Kidney epithelial cell (primary cell): ENCODE measurements at regions not wholly inside any gene's neighbourhood (a gene's known extent, or its start where the extent isn't known, plus 50 kb on each side); places are given as distances from the start of the nearest gene placed in this dataset.

ENCODE experiments used
- DNase-seq: peaks from one replicate; pipeline ENCODE4 v3.0.0-alpha.2; 2010; ENCODE audit warnings: low read depth
- H3K27me3 ChIP-seq: 2 replicates; pipeline ENCODE4 v1.6.0; 2011; ENCODE audit warnings: low read length; ENCODE audit not compliant: control insufficient read depth, insufficient read depth
- H3K36me3 ChIP-seq: 2 replicates; pipeline ENCODE4 v1.5.1; 2011; ENCODE audit warnings: low read length; ENCODE audit not compliant: control insufficient read depth, insufficient read depth
- H3K4me3 ChIP-seq: 2 replicates; pipeline ENCODE4 v1.5.1; 2011; ENCODE audit warnings: low read depth, mild to moderate bottlenecking, control low read depth, low read length
- TF ChIP-seq, protein P1 (sequence below): IDR thresholded peaks from 2 replicates; pipeline ENCODE4 v1.5.1; 2011; ENCODE audit warnings: mild to moderate bottlenecking, moderate library complexity, low read length, control low read depth, inconsistent platforms; ENCODE audit not compliant: insufficient read depth, poor library complexity, severe bottlenecking

- Histone ChIP-seq H3K4me3 (no peak overlapping the region), H3K27me3 (no peaks in the 10 kb centered on the region)
- no peak for DNase-seq
These were observed 107.5 kb downstream of the OSR1 start for GRCh38 chr2:19250906-19251305.

DNA sequence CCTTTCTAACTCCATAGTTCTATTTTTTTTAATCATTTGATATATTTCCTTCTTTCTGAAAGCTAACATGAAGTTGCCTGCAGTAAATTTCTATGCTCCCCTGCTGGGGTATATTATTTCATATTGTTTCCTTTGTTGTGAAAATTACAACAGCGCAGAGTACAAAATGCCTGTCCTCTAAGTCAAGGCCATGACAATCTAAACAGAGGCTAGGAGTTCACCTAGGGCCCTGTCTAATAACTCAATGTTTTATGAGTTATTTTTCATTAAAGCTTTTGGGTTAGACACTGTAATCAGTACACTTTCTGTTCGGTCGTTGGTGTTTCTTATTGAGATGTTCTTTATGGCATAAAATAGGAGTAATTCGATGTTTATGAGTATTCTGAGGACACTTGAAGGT is 111.2 kb downstream of the OSR1 start:
- DNase-seq: no peak
- H3K36me3 ChIP-seq: no peaks in the 10 kb centered on the region
- H3K27me3 ChIP-seq: no peaks in the 10 kb centered on the region
- H3K4me3 ChIP-seq: no peak overlapping the region
- TF ChIP-seq, protein P1, sequence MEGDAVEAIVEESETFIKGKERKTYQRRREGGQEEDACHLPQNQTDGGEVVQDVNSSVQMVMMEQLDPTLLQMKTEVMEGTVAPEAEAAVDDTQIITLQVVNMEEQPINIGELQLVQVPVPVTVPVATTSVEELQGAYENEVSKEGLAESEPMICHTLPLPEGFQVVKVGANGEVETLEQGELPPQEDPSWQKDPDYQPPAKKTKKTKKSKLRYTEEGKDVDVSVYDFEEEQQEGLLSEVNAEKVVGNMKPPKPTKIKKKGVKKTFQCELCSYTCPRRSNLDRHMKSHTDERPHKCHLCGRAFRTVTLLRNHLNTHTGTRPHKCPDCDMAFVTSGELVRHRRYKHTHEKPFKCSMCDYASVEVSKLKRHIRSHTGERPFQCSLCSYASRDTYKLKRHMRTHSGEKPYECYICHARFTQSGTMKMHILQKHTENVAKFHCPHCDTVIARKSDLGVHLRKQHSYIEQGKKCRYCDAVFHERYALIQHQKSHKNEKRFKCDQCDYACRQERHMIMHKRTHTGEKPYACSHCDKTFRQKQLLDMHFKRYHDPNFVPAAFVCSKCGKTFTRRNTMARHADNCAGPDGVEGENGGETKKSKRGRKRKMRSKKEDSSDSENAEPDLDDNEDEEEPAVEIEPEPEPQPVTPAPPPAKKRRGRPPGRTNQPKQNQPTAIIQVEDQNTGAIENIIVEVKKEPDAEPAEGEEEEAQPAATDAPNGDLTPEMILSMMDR: no peak

More at GRCh38 chr2:19250906-19251305, 107.5 kb downstream of the OSR1 start:
- no peaks in the 10 kb centered on the region for H3K36me3 ChIP-seq
- TF ChIP-seq, protein P1: no peak

DNA sequence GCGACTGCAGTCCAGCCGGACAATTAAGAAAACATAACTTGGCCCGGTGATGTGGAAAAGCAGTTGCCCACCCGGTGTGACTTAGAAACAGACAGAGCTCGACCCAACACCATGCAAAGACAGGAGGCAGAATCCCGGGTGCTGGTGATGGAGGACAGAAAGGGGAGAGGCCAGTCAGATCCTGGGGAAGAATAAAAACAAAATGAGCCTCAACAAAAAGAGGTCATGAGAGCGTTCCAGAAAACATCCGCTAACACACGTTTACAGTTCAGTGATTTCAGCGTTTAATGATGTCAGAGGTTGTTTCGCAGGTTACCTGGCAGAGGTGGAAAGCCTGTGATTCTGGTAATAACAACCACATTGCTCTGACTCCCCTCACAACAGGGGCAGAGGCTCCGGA is 111.9 kb downstream of the OSR1 start:
- TF ChIP-seq, protein P1: no peak

DNA sequence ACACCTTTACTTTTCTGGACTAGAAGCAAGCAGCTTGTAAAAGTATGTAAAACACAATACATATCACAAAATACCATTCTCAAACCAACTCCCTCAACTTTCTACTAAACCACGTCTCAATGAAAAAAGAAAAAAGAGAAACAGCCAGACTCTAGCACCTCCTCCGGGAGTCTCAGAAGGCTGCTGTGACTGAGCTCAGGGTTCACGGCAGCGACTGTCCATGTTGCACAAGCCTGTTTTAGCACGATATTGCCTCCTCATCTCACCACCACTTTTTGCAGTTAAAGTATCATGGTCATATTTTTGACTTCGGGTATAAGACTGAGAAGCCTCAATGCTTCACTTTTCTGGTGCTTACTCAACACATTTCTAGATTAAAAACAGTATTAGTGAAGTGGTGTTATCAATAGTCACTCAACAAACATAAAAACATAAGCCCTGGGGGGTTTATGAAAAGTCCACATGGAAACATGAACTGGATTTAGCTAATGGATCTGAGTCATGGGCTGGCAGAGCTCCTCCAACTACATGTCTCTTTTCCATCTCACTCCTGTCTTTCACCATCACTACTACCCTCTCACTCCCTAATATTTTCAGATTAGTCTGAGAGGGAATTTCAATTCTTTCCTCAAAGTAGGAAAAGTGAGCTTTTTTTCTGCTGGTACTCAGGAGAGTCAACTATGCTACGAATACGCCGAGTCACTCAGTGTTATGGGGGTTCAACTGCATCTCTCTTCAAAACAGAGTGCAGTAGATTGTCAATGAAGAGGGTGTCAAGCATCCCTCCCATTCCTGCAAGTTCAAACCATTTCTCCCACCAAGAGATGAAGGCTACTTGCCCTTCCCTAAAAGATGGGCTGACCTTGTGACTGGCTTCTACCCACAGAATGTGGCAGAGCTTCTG is 113.7 kb downstream of the OSR1 start:
- no peak for DNase-seq
- TF ChIP-seq, protein P1: no peak
- Histone ChIP-seq H3K36me3 (no peaks in the 10 kb centered on the region), H3K4me3 (no peak overlapping the region), H3K27me3 (no peaks in the 10 kb centered on the region)

More for the DNA sequence above, 111.9 kb downstream of the OSR1 start:
- H3K36me3 ChIP-seq: no peaks in the 10 kb centered on the region
- no peak overlapping the region for H3K4me3 ChIP-seq
- H3K27me3 ChIP-seq: no peaks in the 10 kb centered on the region
- no peak for DNase-seq

DNA sequence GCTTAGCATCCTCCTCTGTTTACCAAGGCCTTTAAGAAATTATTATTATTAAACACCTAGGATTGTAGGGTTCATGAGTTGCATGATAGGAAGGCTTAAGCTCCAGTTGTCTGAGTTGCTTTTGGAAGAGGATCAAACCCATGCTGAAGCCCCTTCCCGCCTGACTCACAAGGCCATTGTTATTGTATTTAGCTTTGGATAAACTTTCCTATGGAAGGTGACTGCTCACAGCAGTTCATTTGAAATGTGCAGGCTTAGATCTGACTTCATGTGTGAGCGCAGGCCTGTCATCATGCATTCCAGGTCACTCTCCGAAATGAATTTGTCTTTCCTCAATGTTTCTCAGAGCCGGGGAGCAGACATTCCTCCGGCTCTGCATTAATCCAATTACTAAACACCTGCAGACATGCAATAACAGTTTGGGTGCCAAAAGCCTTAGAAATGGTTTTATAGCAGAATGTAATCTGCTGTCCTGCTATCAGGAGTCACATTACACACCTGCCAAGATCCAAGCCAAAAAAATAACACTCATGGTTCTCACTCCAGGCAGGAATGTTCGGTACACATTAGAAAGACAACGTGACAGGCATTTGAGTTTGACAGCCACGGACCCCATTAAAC is 119.9 kb downstream of the OSR1 start:
- TF ChIP-seq, protein P1: no peak
- Histone ChIP-seq H3K27me3 (no peaks in the 10 kb centered on the region), H3K4me3 (no peak overlapping the region), H3K36me3 (no peaks in the 10 kb centered on the region)
- no peak for DNase-seq
